ENCODE measurements at regions not wholly inside any gene's neighbourhood (a gene's known extent, or its start where the extent isn't known, plus 50 kb on each side); places are given as distances from the start of the nearest gene placed in this dataset.

DNA sequence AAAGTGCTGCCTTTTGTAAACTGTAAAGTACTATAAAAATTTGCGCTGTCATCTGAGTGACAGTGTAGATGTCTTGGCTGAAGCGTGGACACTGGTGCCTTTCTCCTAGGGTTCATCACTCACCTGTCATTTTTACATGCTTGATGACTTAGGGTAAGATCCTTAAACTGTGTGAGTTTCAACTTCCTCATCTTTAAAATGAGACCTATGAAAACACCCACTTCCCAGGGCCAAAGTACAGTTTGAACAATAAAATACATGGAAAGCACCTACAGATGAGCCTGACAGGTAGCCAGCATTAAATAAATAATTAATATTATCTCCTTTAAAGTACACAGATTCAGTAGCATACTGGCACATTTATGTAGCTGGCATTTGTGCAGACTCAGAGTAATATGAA, 309.9 kb downstream of the CHRM3 start:
- no peak for DNase-seq

DNA sequence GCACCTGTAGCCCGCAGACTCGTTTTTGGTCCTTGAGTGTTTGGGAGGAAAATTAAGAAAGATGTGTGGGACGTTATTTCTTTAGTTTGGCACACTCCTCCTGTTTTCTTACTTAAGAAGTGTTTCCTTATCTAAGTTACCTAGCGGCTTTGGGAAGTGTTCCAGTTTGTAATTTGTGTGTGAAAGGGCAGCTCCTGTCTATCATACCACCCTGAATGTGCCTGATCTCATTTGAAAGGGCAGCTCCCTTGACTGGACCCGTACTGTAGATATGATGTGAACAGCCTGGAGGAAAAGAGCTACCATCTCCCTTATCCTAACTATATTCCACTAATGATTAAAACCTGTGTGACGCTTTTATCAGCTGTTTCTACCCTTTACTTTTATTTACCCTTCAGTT, 314.3 kb downstream of the CHRM3 start:
- DNase-seq, result no peak

GRCh38 chr1:239703075-239703474, 316.7 kb downstream of the CHRM3 start:
- DNase-seq, result no peak

- no peak for DNase-seq
Observed at GRCh38 chr1:239706245-239706892, 320.0 kb downstream of the CHRM3 start.

- no peak for DNase-seq
Observed at GRCh38 chr1:239707615-239708014, 321.2 kb downstream of the CHRM3 start.

DNA sequence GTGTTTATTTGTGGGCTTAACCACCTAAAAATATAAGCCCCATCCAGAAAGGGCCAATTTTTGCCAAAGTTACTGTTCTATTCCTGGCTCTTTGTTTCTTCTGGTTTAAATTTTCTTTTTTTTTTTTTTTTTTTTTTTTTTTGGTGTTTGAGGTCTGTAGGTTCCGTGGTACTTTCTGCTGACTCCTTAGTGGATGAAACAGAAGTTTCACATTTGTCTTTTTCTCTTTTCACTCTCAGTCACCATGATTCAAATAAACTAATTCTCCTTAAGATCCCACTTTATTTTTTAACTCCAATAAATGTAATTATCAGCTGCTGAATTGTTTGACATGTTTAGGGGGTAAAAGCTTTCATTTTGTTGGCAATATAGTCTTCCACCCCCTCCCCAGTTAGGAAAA, 322.3 kb downstream of the CHRM3 start:
- no peak for DNase-seq

GRCh38 chr1:239711768-239712167, 325.4 kb downstream of the CHRM3 start:
- no peak for DNase-seq

GRCh38 chr1:239717097-239717917, 330.9 kb downstream of the CHRM3 start:
- DNase-seq, result no peak

DNA sequence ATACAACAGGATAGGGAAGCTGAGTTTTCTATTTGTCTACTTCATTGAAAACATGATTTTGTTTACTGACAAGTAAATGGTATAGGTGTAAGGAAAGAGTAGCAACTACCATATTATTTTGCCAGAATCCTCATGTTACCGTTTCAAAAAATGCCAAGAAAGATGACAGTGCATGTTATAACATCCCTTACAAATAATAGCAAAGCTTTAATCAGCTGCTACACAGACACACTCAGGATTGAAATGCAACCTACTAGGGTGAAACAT, 331.5 kb downstream of the CHRM3 start:
- no peak for DNase-seq

GRCh38 chr1:239718571-239718970, 332.2 kb downstream of the CHRM3 start:
- DNase-seq, result no peak

DNA sequence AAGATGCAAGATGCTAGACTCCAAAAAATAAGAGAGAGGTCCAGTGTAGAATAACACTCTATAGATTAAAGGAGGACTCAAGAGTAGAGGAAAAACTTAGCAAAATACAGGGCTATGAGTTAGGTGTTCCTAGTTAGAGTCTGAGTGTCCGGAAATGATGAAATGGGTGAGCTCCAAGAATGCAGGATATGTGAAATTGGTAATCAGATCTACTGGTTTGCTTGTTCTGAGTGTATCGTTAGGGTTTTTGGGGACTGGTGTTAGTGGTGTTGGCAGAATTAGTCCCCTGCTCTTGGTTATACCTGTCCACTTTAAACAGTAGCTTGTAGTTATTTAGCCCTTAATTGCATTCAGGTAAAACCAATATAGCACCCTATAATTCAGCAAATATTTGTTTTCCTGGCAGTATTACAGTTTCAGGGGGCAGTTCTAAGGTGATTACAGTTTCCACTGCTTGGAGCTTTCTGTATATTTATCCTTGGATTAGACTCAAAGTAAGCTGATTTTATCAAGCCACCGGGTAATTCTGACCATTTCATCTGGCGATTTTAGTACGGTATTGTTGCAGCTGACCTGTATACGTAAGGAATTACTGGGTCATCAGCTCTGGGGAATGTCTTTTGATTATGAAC, 332.7 kb downstream of the CHRM3 start:
- DNase-seq, result no peak

DNA sequence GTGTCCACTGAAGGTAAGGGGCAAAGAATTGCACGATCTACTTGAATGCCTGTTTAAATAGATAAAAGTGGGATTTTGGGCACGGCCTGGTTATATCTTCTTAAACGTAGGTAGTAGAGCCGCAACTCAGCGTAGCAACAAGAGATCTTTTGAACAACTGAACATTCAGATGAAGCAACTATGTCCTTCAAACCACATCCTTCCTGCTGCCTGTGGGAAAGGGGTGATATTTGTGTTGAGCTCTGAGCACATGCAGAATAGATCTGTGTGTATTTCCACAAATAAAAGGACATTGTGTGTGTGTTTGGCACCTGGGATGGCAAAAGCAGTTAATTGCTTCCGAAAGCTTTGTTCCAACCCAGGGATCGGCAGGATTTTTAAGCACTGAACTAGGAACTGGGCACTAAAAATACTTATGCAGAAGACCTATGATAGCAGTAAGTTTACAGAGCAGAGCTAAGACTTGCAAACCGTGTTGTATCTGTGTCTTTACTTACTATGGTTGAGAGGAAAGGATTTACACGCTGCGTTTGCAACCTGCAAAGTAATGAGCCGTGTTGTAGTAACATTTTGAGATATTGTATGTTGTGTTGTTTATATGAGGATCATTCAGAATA, 333.4 kb downstream of the CHRM3 start:
- no peak for DNase-seq

DNA sequence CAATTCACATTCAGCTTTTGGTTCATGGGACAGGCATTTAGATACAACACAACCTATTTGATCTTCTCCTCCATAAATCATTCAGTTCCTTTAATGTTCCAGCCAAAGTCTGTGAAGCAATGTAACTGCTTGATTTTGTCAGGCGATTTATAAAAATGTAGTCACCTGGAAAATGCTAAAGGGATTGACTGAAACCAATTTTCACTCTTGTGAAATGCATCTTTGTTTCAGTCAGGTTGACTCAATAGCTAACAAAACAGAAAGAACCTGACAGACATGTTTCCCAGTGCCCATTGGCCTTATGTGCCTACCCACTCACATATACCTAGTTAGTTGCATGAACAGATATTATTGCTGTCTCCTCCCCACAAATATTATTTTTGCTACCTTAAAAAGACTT, 335.7 kb downstream of the CHRM3 start:
- DNase-seq, result no peak

DNA sequence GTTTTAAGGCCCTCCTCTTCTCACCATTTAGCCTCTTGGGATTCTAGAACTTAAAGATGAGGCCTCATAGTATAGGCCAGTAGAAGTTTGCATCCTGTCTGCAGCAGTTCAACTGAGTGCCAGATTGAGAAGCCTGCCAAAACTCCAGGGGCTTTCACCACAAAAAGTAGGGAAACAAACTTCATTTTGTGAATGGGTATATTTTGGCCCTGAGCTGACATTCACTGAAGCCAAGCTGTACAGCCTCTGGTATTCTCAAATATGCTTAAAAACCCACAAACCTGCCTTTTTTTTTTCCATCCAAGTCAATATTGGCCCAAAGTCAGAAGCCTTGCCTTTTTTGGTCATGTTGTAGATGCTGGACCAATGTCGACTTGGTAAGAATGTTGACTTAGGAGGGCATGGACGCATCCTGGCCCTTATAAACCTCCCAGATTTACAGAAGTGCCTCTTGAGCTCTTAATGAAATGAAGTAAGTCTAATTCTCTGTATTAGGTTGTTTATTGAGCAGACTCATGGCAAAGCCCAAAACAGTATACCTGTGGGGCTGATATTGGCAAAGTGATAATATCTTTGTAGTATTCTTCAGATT, 337.5 kb downstream of the CHRM3 start:
- no peak for DNase-seq

GRCh38 chr1:239725371-239725770, 339.0 kb downstream of the CHRM3 start:
- DNase-seq, result no peak

GRCh38 chr1:239725933-239726332, 339.6 kb downstream of the CHRM3 start:
- no peak for DNase-seq

- no peak for DNase-seq
Observed at GRCh38 chr1:239730378-239730777, 344.0 kb downstream of the CHRM3 start.

- DNase-seq, result no peak
Observed at GRCh38 chr1:239731082-239731748, 344.8 kb downstream of the CHRM3 start.

DNA sequence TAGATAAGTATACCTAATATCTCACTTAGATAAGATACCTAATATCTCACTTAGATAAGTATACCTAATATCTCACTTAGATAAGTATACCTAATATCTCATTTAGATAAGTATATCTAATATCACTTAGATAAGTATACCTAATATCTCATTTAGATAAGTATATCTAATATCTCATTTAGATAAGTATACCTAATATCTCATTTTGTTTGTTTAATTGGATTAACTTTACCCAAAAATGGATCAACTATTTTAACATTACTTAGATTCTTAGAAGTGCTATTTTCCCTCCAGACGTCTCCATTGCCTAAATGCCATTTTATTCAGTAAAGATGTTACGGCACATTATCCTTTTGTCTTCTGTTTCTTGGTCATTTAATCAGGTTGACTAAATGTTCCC, 346.4 kb downstream of the CHRM3 start:
- DNase-seq, result no peak

GRCh38 chr1:239733995-239734394, 347.6 kb downstream of the CHRM3 start:
- no peak for DNase-seq

GRCh38 chr1:239735111-239735510, 348.7 kb downstream of the CHRM3 start:
- DNase-seq, result no peak

GRCh38 chr1:239736479-239736878, 350.1 kb downstream of the CHRM3 start:
- no peak for DNase-seq

GRCh38 chr1:239739375-239739774, 352.3 kb upstream of the FMN2 start:
- DNase-seq, result no peak

Measured in NCI-H2171 (cell line).